ENCODE measurements at regions not wholly inside any gene's neighbourhood (a gene's known extent, or its start where the extent isn't known, plus 50 kb on each side); places are given as distances from the start of the nearest gene placed in this dataset.
"Not testable (repeated sequence)": the region's sequence is repeated elsewhere in the genome, so short reads cannot be mapped to it uniquely, and the experiment has no call there.

DNA sequence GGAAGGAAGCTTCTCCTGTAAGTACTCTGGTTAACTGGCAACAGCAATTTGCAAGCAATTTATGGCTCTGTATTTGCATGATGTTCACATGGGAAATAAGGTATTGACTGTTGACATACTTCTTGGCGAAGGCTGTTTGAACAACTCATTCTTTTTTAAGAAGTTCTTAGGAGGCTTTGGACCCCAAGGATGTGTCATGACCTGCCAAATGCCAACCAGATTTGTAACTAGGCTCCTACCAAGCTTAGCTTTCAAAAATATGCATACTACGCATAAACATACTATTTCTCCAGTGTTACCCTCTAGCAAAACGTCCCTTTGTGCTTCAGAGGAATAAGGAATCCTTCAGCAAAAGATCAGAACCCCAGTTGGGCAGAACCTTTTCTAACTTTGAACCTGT is 165.2 kb upstream of the MSX2 start:
- Mint-ChIP-seq H3K36me3 (ENCODE audit: low read depth, unreplicated experiment) (no peaks in the 10 kb centered on the region), H3K27me3 (ENCODE audit: unreplicated experiment) (no peaks in the 10 kb centered on the region), H3K9me3 (ENCODE audit: unreplicated experiment) (no peaks in the 10 kb centered on the region), H3K4me1 (ENCODE audit: unreplicated experiment) (peaks cover 17% of the 10 kb centered on the region), H3K27ac (ENCODE audit: unreplicated experiment) (no peak overlapping the region), H3K4me3 (ENCODE audit: unreplicated experiment) (no peak overlapping the region)
- TF ChIP-seq, protein P1, sequence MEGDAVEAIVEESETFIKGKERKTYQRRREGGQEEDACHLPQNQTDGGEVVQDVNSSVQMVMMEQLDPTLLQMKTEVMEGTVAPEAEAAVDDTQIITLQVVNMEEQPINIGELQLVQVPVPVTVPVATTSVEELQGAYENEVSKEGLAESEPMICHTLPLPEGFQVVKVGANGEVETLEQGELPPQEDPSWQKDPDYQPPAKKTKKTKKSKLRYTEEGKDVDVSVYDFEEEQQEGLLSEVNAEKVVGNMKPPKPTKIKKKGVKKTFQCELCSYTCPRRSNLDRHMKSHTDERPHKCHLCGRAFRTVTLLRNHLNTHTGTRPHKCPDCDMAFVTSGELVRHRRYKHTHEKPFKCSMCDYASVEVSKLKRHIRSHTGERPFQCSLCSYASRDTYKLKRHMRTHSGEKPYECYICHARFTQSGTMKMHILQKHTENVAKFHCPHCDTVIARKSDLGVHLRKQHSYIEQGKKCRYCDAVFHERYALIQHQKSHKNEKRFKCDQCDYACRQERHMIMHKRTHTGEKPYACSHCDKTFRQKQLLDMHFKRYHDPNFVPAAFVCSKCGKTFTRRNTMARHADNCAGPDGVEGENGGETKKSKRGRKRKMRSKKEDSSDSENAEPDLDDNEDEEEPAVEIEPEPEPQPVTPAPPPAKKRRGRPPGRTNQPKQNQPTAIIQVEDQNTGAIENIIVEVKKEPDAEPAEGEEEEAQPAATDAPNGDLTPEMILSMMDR (IDR thresholded peaks at IDR 0.05; ENCODE audit: unreplicated experiment) = no peak
- DNase-seq (ENCODE audit: low spot score) = no peak

DNA sequence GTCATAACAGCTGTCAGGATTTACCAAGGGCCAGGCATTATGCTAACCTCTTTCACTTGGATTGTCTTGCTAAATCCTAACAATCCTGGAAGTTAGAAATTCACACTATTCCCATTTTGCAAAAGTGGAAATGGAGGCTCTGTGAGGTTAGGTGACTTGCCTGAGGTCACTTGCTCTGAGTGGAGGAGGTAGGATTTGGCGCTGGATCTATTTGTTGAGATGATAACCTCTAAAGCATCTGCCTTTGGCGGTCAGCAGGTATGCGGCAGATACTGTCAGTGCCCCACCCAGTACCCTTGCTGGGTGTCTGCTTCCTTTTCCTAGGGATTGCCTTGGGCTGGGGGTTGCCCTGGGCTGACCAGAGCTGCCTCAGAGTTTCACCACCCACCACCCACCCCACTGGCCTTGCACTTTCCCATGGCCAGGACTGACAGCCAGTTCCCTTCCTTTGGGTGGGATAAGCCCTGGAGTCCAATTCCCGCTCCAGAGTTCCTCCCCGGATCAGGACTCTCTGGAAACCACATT is 164.8 kb upstream of the MSX2 start:
- no peaks in the 10 kb centered on the region for H3K27me3 Mint-ChIP-seq (ENCODE audit: unreplicated experiment)
- DNase-seq (ENCODE audit: low spot score) = no peak
- H3K36me3 Mint-ChIP-seq (ENCODE audit: low read depth, unreplicated experiment) = no peaks in the 10 kb centered on the region
- H3K9me3 Mint-ChIP-seq (ENCODE audit: unreplicated experiment) = no peaks in the 10 kb centered on the region
- H3K27ac Mint-ChIP-seq (ENCODE audit: unreplicated experiment) = no peak overlapping the region
- H3K4me1 Mint-ChIP-seq (ENCODE audit: unreplicated experiment) = peaks cover 20% of the 10 kb centered on the region
- TF ChIP-seq, protein P1 (IDR thresholded peaks at IDR 0.05; ENCODE audit: unreplicated experiment) = no peak
- no peak overlapping the region for H3K4me3 Mint-ChIP-seq (ENCODE audit: unreplicated experiment)

DNA sequence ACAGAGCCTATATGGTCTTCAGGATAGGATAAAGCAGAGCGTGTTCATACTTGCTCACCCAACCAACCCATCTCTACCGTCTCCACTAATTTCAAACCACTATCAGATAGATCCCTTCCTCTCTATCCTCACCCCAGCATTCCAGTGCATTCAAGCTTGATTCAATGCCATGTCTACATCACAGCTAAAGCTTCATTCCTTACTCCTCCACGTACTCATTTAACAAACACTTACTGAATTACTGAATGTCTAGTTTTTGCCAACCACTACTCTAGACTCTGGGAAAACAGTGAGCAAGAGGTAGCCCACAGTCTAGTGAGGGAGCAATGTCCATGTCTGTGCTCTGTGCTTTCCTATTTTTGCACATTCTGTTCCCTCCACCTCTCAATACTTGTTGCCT is 163.5 kb upstream of the MSX2 start:
- no peaks in the 10 kb centered on the region for H3K9me3 Mint-ChIP-seq (ENCODE audit: unreplicated experiment)
- DNase-seq (ENCODE audit: low spot score) = no peak
- no peak overlapping the region for H3K4me3 Mint-ChIP-seq (ENCODE audit: unreplicated experiment)
- TF ChIP-seq, protein P1 (IDR thresholded peaks at IDR 0.05; ENCODE audit: unreplicated experiment) = no peak
- no peaks in the 10 kb centered on the region for H3K36me3 Mint-ChIP-seq (ENCODE audit: low read depth, unreplicated experiment)
- H3K27ac Mint-ChIP-seq (ENCODE audit: unreplicated experiment) = no peak overlapping the region
- H3K27me3 Mint-ChIP-seq (ENCODE audit: unreplicated experiment) = peaks cover 4% of the 10 kb centered on the region
- peaks cover 21% of the 10 kb centered on the region for H3K4me1 Mint-ChIP-seq (ENCODE audit: unreplicated experiment)

DNA sequence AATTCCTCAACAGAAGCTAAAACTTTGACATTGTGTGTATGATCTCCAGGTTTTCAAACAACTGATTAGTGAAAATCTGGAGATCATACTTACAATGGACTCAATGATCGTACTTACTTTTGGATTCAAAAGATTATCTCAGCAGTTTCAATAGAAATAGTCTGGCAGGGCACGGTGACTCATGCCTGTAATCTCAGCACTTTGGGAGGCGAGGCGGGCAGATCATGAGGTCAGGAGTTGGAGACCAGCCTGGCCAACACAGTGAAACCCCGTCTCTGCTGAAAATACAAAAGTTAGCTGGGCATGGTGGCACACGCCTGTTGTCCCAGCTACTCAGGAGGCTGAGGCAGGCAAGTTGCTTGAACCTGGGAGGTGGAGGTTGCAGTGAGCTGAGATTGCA is 161.3 kb upstream of the MSX2 start:
- H3K4me3 Mint-ChIP-seq (ENCODE audit: unreplicated experiment); H3K27me3 Mint-ChIP-seq (ENCODE audit: unreplicated experiment); H3K27ac Mint-ChIP-seq (ENCODE audit: unreplicated experiment); H3K9me3 Mint-ChIP-seq (ENCODE audit: unreplicated experiment); H3K36me3 Mint-ChIP-seq (ENCODE audit: low read depth, unreplicated experiment); DNase-seq (ENCODE audit: low spot score): not testable (repeated sequence)
- peaks cover 21% of the 10 kb centered on the region for H3K4me1 Mint-ChIP-seq (ENCODE audit: unreplicated experiment)

DNA sequence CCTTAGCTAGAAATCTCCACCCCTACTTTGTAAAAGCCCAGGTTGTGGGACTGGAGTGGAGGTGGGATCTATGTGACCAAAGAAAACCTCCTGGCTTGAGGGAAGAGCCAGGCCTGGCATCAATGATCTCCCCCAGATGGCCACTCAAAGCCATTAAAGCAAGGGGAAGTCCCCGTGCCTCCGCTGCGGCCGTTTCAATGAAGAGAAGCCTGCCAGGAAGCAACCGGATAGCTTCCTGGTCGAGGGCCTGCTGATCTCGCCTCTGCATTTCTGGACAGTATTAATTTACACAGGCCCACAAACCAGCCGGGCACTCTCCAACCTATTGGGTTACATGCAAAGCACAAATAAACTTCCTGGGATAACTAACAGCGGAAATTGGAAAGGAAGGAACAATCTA is 160.5 kb upstream of the MSX2 start:
- peaks cover 21% of the 10 kb centered on the region for H3K4me1 Mint-ChIP-seq (ENCODE audit: unreplicated experiment)
- no peak overlapping the region for H3K27ac Mint-ChIP-seq (ENCODE audit: unreplicated experiment)
- H3K36me3 Mint-ChIP-seq (ENCODE audit: low read depth, unreplicated experiment) = no peaks in the 10 kb centered on the region
- H3K9me3 Mint-ChIP-seq (ENCODE audit: unreplicated experiment) = no peaks in the 10 kb centered on the region
- DNase-seq (ENCODE audit: low spot score) = peak; percentile 7
- TF ChIP-seq, protein P1 (IDR thresholded peaks at IDR 0.05; ENCODE audit: unreplicated experiment) = no peak
- peaks cover 4% of the 10 kb centered on the region for H3K27me3 Mint-ChIP-seq (ENCODE audit: unreplicated experiment)
- no peak overlapping the region for H3K4me3 Mint-ChIP-seq (ENCODE audit: unreplicated experiment)
